Loucy (cell line): ENCODE measurements at regions not wholly inside any gene's neighbourhood (a gene's known extent, or its start where the extent isn't known, plus 50 kb on each side); places are given as distances from the start of the nearest gene placed in this dataset.

Experiments
- H2AFZ ChIP-seq: fragments of 200-600 bp; sonication (generic); 2 replicates; pipeline ENCODE4 v1.6.0; 2016; ENCODE audit warnings: antibody characterized with exemption, mild to moderate bottlenecking, low read length, moderate library complexity
- H3F3A ChIP-seq: fragments of 200-600 bp; 2 replicates; pipeline ENCODE4 v1.6.0; 2016; ENCODE audit warnings: antibody characterized with exemption, low read depth, mild to moderate bottlenecking
- H3K27me3 ChIP-seq: fragments of 200-600 bp; sonication (generic); 2 replicates; pipeline ENCODE4 v1.6.1; 2014; ENCODE audit warnings: low read length, mild to moderate bottlenecking; ENCODE audit not compliant: insufficient read depth, poor library complexity, severe bottlenecking
- H3K36me3 ChIP-seq: fragments of 200-600 bp; sonication (generic); 2 replicates; pipeline ENCODE4 v1.6.1; 2016; ENCODE audit warnings: low read length; ENCODE audit not compliant: insufficient read depth
- H3K4me1 ChIP-seq: fragments of 200-600 bp; sonication (generic); 2 replicates; pipeline ENCODE4 v1.5.1; 2014; ENCODE audit warnings: low read length, mild to moderate bottlenecking; ENCODE audit not compliant: insufficient read depth, poor library complexity, severe bottlenecking
- H3K4me2 ChIP-seq: fragments of 200-600 bp; sonication (generic); 2 replicates; pipeline ENCODE4 v1.6.0; 2014; ENCODE audit warnings: antibody characterized with exemption, low read length, low read depth, mild to moderate bottlenecking; ENCODE audit not compliant: poor library complexity, severe bottlenecking
- H3K4me3 ChIP-seq: fragments of 200-600 bp; sonication (generic); 2 replicates; pipeline ENCODE4 v1.5.1; 2014; ENCODE audit warnings: low read length, mild to moderate bottlenecking, mixed read lengths; ENCODE audit not compliant: poor library complexity, severe bottlenecking
- H3K79me2 ChIP-seq: fragments of 200-600 bp; sonication (generic); 2 replicates; pipeline ENCODE4 v1.6.1; 2014; ENCODE audit warnings: low read length; ENCODE audit not compliant: insufficient read depth
- H3K9ac ChIP-seq: fragments of 200-600 bp; sonication (generic); 2 replicates; pipeline ENCODE4 v1.6.0; 2014; ENCODE audit warnings: mild to moderate bottlenecking, low read depth, low read length, moderate library complexity; ENCODE audit not compliant: poor library complexity, severe bottlenecking
- H3K9me2 ChIP-seq: fragments of 200-600 bp; sonication (generic); replicated peaks from 2 replicates; pipeline ENCODE4 v1.6.1; 2016; ENCODE audit warnings: low read depth, low read length, mixed read lengths
- H3K9me3 ChIP-seq: fragments of 200-600 bp; sonication (generic); 2 replicates; pipeline ENCODE4 v1.6.1; 2014; ENCODE audit warnings: mild to moderate bottlenecking, antibody characterized with exemption, low read length, low read depth; ENCODE audit not compliant: insufficient read depth
- H4K20me1 ChIP-seq: fragments of 200-600 bp; sonication (generic); 2 replicates; pipeline ENCODE4 v1.6.0; 2014; ENCODE audit warnings: antibody characterized with exemption, low read length, mild to moderate bottlenecking; ENCODE audit not compliant: insufficient read depth, poor library complexity, severe bottlenecking
- CTCF ChIP-seq: fragments of 200-600 bp; sonication (generic); conservative IDR thresholded peaks from 2 replicates; pipeline ENCODE4 v1.5.1; 2014; ENCODE audit warnings: mild to moderate bottlenecking, antibody characterized with exemption, low read length
- EZH2phosphoT487 ChIP-seq: fragments of 200-600 bp; IDR thresholded peaks from 2 replicates; pipeline ENCODE4 v1.6.1; 2018; ENCODE audit warnings: antibody characterized with exemption, mild to moderate bottlenecking, moderate library complexity, borderline replicate concordance

GRCh38 chr10:88170628-88171027, 307.2 kb downstream of the PTEN start:
- H3K27me3 ChIP-seq, result no peaks in the 10 kb centered on the region
- H3K4me2 ChIP-seq, result no peak overlapping the region
- peaks cover 4% of the 10 kb centered on the region; the same call in 1 of the 2 replicates for H3F3A ChIP-seq
- H3K79me2 ChIP-seq, result peaks cover 96% of the 10 kb centered on the region
- no peak overlapping the region for H2AFZ ChIP-seq
- peaks cover 31% of the 10 kb centered on the region for H3K4me1 ChIP-seq
- no peak overlapping the region for H3K9ac ChIP-seq
- H4K20me1 ChIP-seq, result peaks cover 51% of the 10 kb centered on the region
- H3K4me3 ChIP-seq, result no peak overlapping the region
- H3K9me2 ChIP-seq, result no peaks in the 10 kb centered on the region
- no peak for TF ChIP-seq EZH2phosphoT487
- TF ChIP-seq CTCF, result no peak
- peaks cover 37% of the 10 kb centered on the region for H3K36me3 ChIP-seq
- peaks cover 24% of the 10 kb centered on the region for H3K9me3 ChIP-seq

- Histone ChIP-seq H2AFZ (no peak overlapping the region), H3K4me2 (peak overlapping the region; percentile 26), H3K27me3 (no peaks in the 10 kb centered on the region), H4K20me1 (peaks cover 54% of the 10 kb centered on the region), H3K9me2 (no peaks in the 10 kb centered on the region), H3K4me1 (peaks cover 34% of the 10 kb centered on the region), H3K36me3 (peaks cover 34% of the 10 kb centered on the region), H3K4me3 (no peak overlapping the region), H3K79me2 (peaks cover 97% of the 10 kb centered on the region), H3K9ac (no peak overlapping the region), H3K9me3 (peaks cover 24% of the 10 kb centered on the region), H3F3A (peaks cover 4% of the 10 kb centered on the region; the same call in 1 of the 2 replicates)
- no peak for TF ChIP-seq CTCF
- no peak for TF ChIP-seq EZH2phosphoT487
Measured at GRCh38 chr10:88172159-88172558, 308.7 kb downstream of the PTEN start.

GRCh38 chr10:88174391-88174790, 311.0 kb downstream of the PTEN start:
- H3K9me3 ChIP-seq, result peaks cover 12% of the 10 kb centered on the region; the same call in 1 of the 2 replicates
- no peak overlapping the region for H3K4me3 ChIP-seq
- peaks cover 48% of the 10 kb centered on the region for H3K4me1 ChIP-seq
- no peak overlapping the region for H3K9ac ChIP-seq
- peaks cover 4% of the 10 kb centered on the region; the same call in 1 of the 2 replicates for H3F3A ChIP-seq
- no peak overlapping the region for H2AFZ ChIP-seq
- peaks cover 97% of the 10 kb centered on the region for H3K79me2 ChIP-seq
- no peak overlapping the region for H3K4me2 ChIP-seq
- no peaks in the 10 kb centered on the region for H3K27me3 ChIP-seq
- TF ChIP-seq EZH2phosphoT487 (no peak), CTCF (no peak)
- H3K36me3 ChIP-seq, result peaks cover 27% of the 10 kb centered on the region
- no peaks in the 10 kb centered on the region for H3K9me2 ChIP-seq
- H4K20me1 ChIP-seq, result peaks cover 68% of the 10 kb centered on the region
